ENCODE measurements at regions not wholly inside any gene's neighbourhood (a gene's known extent, or its start where the extent isn't known, plus 50 kb on each side); places are given as distances from the start of the nearest gene placed in this dataset.

- intact Hi-C loops (cut with micrococcal nuclease), result no loop called here
- Histone ChIP-seq H3K9me3 (ENCODE audit: control insufficient read depth, insufficient read depth, low read length) (peaks cover 4% of the 10 kb centered on the region), H3K36me3 (ENCODE audit: control insufficient read depth, insufficient read depth, low read length) (no peaks in the 10 kb centered on the region), H3K27ac (ENCODE audit: low read length) (no peak overlapping the region), H3K4me3 (ENCODE audit: low read length) (no peak overlapping the region), H3K4me1 (ENCODE audit: control insufficient read depth, insufficient read depth, low read length) (no peaks in the 10 kb centered on the region), H3K27me3 (ENCODE audit: control insufficient read depth, insufficient read depth, low read length) (no peaks in the 10 kb centered on the region)
- H3K27me3 Mint-ChIP-seq (ENCODE audit: low read depth in 2 of 2), result no peaks in the 10 kb centered on the region
- no peak for ATAC-seq
- no peaks in the 10 kb centered on the region for H3K4me1 Mint-ChIP-seq
- no peak overlapping the region for H3K27ac Mint-ChIP-seq
- DNase-seq, result no peak
- H3K9me3 Mint-ChIP-seq, result peaks cover 4 to 8% of the 10 kb centered on the region in 2 donors
- no CpG with 5 or more reads among the region's 1 CpG for WGBS (ENCODE audit: insufficient coverage)
- H3K36me3 Mint-ChIP-seq, result no peaks in the 10 kb centered on the region
- H3K4me3 Mint-ChIP-seq, result no peak overlapping the region
- no peak for TF ChIP-seq CTCF (IDR thresholded peaks at IDR 0.05)
Measured at GRCh38 chr1:190754666-190755065, 277.0 kb upstream of the BRINP3 start.

GRCh38 chr1:190759807-190760206 is 282.1 kb upstream of the BRINP3 start:
- TF ChIP-seq CTCF (IDR thresholded peaks at IDR 0.05), result no peak
- H3K27me3 Mint-ChIP-seq (ENCODE audit: low read depth in 2 of 2), result no peaks in the 10 kb centered on the region
- peaks cover 15% of the 10 kb centered on the region for H3K36me3 Mint-ChIP-seq
- no peak overlapping the region for H3K4me3 Mint-ChIP-seq
- H3K4me3 ChIP-seq (ENCODE audit: low read length), result no peak overlapping the region
- H3K36me3 ChIP-seq (ENCODE audit: control insufficient read depth, insufficient read depth, low read length), result no peaks in the 10 kb centered on the region
- H3K27me3 ChIP-seq (ENCODE audit: control insufficient read depth, insufficient read depth, low read length), result no peaks in the 10 kb centered on the region
- DNase-seq (no peak), ATAC-seq (no peak)
- H3K4me1 ChIP-seq (ENCODE audit: control insufficient read depth, insufficient read depth, low read length), result no peaks in the 10 kb centered on the region
- H3K4me1 Mint-ChIP-seq, result no peaks in the 10 kb centered on the region
- peaks cover 7% of the 10 kb centered on the region for H3K9me3 ChIP-seq (ENCODE audit: control insufficient read depth, insufficient read depth, low read length)
- H3K27ac Mint-ChIP-seq, result no peak overlapping the region
- no peak overlapping the region for H3K27ac ChIP-seq (ENCODE audit: low read length)
- peaks cover 6 to 12% of the 10 kb centered on the region in 2 donors for H3K9me3 Mint-ChIP-seq
- intact Hi-C loops (cut with micrococcal nuclease), result no loop called here

GRCh38 chr1:190762325-190762724 is 284.7 kb upstream of the BRINP3 start:
- no peak for DNase-seq
- ATAC-seq, result no peak
- Histone ChIP-seq H3K27me3 (ENCODE audit: control insufficient read depth, insufficient read depth, low read length) (no peaks in the 10 kb centered on the region), H3K27ac (ENCODE audit: low read length) (no peak overlapping the region), H3K4me3 (ENCODE audit: low read length) (no peak overlapping the region), H3K4me1 (ENCODE audit: control insufficient read depth, insufficient read depth, low read length) (no peaks in the 10 kb centered on the region), H3K36me3 (ENCODE audit: control insufficient read depth, insufficient read depth, low read length) (no peaks in the 10 kb centered on the region), H3K9me3 (ENCODE audit: control insufficient read depth, insufficient read depth, low read length) (peaks cover 3% of the 10 kb centered on the region)
- no peak for TF ChIP-seq CTCF (IDR thresholded peaks at IDR 0.05)
- 68% methylated on average over 2 of the region's 3 CpGs for WGBS (ENCODE audit: insufficient coverage)
- Mint-ChIP-seq H3K27ac (no peak overlapping the region), H3K9me3 (peaks cover 5 to 11% of the 10 kb centered on the region in 2 donors), H3K4me1 (no peaks in the 10 kb centered on the region), H3K27me3 (ENCODE audit: low read depth in 2 of 2) (no peaks in the 10 kb centered on the region), H3K36me3 (peaks cover 15% of the 10 kb centered on the region), H3K4me3 (no peak overlapping the region)
- intact Hi-C loops (cut with micrococcal nuclease), result no loop called here

GRCh38 chr1:190792873-190793272 is 315.2 kb upstream of the BRINP3 start:
- Histone ChIP-seq H3K36me3 (ENCODE audit: control insufficient read depth, insufficient read depth, low read length) (no peaks in the 10 kb centered on the region), H3K27me3 (ENCODE audit: control insufficient read depth, insufficient read depth, low read length) (no peaks in the 10 kb centered on the region), H3K4me1 (ENCODE audit: control insufficient read depth, insufficient read depth, low read length) (no peaks in the 10 kb centered on the region), H3K4me3 (ENCODE audit: low read length) (no peak overlapping the region), H3K9me3 (ENCODE audit: control insufficient read depth, insufficient read depth, low read length) (peaks cover 11% of the 10 kb centered on the region), H3K27ac (ENCODE audit: low read length) (no peak overlapping the region)
- 87% methylated on average over 10 of the region's 10 CpGs for WGBS (ENCODE audit: insufficient coverage)
- no peaks in the 10 kb centered on the region for H3K4me1 Mint-ChIP-seq
- no peak for ATAC-seq
- no peak overlapping the region for H3K27ac Mint-ChIP-seq
- DNase-seq, result no peak
- TF ChIP-seq CTCF (IDR thresholded peaks at IDR 0.05), result no peak
- no peak overlapping the region for H3K4me3 Mint-ChIP-seq
- peaks cover 13% of the 10 kb centered on the region in 2 donors for H3K9me3 Mint-ChIP-seq
- intact Hi-C loops (cut with micrococcal nuclease), result no loop called here
- H3K27me3 Mint-ChIP-seq (ENCODE audit: low read depth in 2 of 2), result no peaks in the 10 kb centered on the region
- no peaks in the 10 kb centered on the region for H3K36me3 Mint-ChIP-seq

Measured in natural killer cell (primary cell).